ENCODE measurements at regions not wholly inside any gene's neighbourhood (a gene's known extent, or its start where the extent isn't known, plus 50 kb on each side); places are given as distances from the start of the nearest gene placed in this dataset.

DNA sequence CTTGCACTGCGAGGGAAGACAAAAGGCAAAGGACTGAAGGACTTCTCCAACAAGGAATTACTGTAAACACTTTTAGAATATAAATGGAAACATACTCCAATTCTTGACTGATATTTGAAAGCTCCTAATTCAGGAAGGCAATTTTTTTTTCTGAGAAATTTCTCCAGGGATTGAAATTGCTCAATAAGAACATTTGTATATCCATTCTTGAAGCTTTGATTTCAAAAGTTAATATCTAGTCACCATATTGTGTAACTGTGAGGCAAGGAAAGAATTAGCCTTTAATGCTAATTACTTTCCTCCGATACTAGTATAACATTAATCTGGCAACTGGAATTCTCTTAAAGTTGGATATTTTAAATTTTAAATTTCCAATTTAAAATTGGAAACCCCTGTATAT, 188.4 kb upstream of the COL1A2 start:
- TF ChIP-seq POLR2AphosphoS5 (IDR thresholded peaks at IDR 0.05; ENCODE audit: low read depth) (no peak), GABPA (IDR thresholded peaks at IDR 0.05; ENCODE audit: low read depth) (no peak), SPI1 (IDR thresholded peaks at IDR 0.05; ENCODE audit: borderline replicate concordance, low read depth) (no peak)
- TF ChIP-seq, protein P1, sequence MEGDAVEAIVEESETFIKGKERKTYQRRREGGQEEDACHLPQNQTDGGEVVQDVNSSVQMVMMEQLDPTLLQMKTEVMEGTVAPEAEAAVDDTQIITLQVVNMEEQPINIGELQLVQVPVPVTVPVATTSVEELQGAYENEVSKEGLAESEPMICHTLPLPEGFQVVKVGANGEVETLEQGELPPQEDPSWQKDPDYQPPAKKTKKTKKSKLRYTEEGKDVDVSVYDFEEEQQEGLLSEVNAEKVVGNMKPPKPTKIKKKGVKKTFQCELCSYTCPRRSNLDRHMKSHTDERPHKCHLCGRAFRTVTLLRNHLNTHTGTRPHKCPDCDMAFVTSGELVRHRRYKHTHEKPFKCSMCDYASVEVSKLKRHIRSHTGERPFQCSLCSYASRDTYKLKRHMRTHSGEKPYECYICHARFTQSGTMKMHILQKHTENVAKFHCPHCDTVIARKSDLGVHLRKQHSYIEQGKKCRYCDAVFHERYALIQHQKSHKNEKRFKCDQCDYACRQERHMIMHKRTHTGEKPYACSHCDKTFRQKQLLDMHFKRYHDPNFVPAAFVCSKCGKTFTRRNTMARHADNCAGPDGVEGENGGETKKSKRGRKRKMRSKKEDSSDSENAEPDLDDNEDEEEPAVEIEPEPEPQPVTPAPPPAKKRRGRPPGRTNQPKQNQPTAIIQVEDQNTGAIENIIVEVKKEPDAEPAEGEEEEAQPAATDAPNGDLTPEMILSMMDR (IDR thresholded peaks at IDR 0.05; ENCODE audit: insufficient read depth, low read length): no peak
- TF ChIP-seq, protein P2, sequence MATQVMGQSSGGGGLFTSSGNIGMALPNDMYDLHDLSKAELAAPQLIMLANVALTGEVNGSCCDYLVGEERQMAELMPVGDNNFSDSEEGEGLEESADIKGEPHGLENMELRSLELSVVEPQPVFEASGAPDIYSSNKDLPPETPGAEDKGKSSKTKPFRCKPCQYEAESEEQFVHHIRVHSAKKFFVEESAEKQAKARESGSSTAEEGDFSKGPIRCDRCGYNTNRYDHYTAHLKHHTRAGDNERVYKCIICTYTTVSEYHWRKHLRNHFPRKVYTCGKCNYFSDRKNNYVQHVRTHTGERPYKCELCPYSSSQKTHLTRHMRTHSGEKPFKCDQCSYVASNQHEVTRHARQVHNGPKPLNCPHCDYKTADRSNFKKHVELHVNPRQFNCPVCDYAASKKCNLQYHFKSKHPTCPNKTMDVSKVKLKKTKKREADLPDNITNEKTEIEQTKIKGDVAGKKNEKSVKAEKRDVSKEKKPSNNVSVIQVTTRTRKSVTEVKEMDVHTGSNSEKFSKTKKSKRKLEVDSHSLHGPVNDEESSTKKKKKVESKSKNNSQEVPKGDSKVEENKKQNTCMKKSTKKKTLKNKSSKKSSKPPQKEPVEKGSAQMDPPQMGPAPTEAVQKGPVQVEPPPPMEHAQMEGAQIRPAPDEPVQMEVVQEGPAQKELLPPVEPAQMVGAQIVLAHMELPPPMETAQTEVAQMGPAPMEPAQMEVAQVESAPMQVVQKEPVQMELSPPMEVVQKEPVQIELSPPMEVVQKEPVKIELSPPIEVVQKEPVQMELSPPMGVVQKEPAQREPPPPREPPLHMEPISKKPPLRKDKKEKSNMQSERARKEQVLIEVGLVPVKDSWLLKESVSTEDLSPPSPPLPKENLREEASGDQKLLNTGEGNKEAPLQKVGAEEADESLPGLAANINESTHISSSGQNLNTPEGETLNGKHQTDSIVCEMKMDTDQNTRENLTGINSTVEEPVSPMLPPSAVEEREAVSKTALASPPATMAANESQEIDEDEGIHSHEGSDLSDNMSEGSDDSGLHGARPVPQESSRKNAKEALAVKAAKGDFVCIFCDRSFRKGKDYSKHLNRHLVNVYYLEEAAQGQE (IDR thresholded peaks at IDR 0.05; ENCODE audit: insufficient replicate concordance, low read depth): no peak
